HG03460 (cell line): ENCODE measurements at regions not wholly inside any gene's neighbourhood (a gene's known extent, or its start where the extent isn't known, plus 50 kb on each side); places are given as distances from the start of the nearest gene placed in this dataset.

Experiments used
- ATAC-seq: cut with Tn5 transposase; IDR thresholded peaks from one replicate; pipeline ENCODE4 v1.9.1; 2021; ENCODE audit not compliant: unreplicated experiment

DNA sequence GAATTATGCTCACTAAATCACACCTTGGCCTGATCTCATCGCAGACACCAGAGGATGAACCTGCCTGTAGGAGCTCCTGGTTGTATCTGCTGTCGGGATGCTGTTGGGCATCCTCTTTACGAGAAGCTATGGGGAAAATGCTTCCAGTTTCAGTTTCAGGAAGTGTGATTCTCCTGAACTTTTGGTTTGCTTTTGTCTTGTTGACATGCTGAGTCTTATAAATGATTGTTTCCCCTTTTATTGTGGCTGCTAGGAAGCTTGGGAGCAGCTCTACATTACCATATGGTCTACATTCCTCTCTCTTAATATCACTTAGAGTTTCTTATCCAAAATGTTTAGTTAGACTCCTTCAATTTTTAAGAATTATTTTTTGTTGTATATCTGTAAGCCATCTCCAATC is 227.5 kb downstream of the MTX2 start:
- no peak for ATAC-seq

DNA sequence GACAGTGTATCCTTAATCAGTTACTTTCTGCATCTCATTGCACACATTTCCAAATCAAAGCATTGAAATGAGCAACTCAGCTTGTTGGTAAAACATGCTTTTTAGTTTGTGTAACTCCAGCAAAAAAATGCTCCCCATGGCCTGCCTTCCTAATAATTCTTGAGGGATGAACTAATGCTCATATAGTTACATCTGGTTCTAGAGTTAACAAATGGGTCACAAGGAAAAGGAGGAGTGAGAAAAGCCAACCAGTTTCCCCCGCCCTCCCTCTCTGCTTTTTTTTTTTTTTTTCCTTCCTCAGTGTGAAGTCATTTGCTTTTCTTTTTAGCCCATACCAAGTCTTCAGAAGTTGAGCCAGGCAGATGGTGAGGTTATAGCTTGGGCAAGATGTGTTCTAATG is 231.7 kb downstream of the MTX2 start:
- ATAC-seq, result no peak

DNA sequence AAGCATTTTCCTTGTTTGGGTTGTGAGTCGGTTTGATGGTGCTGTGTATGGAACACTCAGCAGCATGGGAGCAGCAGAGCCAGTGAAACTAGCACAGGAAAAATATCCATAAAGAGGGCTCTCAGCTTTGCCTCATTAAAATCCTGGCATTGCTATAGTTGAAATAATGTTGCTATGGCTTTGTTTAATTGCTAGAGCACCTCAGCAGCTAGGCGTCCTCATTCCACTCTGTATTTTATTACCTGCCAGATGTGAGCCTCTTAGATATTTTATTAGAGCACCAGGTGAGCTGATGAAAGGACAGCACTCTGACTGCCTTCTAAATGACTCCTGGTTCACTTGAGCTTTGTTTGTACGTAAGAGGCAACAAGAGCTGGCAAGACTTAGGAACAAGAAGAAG is 232.4 kb downstream of the MTX2 start:
- ATAC-seq, result no peak

DNA sequence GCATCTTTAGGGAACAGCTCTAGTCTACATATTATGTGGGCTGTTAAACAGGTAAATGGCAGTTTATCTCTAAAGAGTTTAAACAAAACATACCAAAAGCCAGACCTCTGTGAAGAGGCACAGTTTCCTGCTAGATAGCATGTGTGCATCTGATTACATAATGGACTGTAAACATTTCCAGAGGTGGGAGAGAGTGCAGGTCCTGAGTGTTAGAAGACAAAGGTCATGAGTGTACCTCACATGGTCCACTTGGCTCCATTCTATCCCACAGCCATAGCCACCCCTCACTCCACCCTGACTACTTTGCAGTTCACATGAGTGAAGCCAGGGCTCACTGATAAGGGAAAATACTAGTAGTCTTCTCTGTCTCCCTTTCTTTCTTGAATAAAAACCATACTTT is 233.4 kb downstream of the MTX2 start:
- ATAC-seq, result no peak

DNA sequence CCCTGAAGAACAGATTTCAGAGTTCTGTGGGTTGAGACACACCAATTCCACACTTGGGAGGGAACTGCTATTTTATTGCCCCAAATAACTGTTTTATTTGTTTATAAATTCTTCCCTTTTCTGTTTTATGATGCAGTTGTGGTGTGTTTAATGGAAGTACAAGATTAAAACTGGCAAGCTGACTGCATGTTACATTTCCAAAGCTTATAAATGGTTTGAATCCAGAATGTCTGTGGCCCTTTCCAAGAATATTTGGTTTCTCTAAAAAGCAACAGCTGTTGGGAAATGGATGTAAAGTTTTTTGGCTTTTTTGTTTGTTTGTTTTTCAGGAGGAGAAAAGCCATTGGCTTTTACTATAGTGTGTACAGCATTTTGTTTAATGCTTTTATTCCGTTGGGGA is 234.5 kb downstream of the MTX2 start:
- no peak for ATAC-seq

DNA sequence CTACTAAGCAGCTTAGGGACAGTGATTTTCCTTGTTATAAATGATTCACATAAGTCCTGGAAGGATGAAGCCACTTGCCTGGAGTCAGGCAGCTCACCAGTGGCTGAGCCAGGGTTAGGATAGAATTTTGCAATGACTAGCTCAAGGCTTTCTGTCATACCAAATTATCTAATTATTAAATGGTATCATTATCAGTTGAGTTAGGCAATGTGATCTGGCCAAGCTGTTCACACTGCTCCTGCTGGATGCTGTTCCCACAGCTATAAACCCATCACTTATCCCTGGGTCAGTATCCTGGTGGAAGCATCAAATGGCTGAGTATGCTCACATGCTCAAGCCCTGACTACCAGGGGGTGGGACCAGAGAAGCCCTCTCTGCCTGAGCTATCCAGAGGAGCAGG is 235.2 kb downstream of the MTX2 start:
- no peak for ATAC-seq

DNA sequence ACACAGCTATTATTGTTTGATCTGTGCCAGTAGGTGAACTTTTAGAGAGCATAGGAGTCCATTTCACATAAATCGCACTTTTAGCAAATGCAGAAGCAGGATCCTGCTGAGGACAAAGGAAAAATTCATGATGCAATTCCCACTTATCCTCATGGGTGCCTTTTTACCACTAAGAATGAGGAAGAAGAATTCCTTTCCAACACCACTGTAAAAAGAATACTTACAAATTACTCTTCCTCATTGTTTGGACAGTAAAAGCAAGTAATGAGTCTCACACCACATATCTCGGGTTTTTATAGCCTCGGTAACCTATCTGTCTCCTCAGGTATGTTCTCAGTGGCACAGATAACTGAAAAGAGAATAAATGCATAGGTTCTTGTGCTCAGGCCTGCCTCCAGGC is 238.5 kb downstream of the MTX2 start:
- ATAC-seq, result no peak

DNA sequence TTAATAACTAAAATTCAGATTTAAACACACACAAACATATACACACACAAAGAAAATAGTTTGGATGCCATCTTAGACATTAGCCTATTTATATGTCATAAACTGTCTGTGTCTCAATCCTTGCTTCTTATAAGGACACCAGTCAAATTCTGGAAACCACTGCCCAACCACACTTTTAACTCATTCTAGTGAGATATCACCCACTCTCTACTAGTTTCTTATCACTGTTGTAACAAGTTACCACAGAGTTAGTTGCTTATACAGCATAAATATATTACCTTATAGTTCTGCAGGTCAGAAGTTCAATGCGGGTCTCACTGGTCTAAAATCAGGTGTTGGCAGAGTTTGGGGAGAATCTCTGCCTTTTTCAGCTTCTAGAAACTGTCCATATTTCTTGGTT is 239.1 kb downstream of the MTX2 start:
- ATAC-seq, result no peak

DNA sequence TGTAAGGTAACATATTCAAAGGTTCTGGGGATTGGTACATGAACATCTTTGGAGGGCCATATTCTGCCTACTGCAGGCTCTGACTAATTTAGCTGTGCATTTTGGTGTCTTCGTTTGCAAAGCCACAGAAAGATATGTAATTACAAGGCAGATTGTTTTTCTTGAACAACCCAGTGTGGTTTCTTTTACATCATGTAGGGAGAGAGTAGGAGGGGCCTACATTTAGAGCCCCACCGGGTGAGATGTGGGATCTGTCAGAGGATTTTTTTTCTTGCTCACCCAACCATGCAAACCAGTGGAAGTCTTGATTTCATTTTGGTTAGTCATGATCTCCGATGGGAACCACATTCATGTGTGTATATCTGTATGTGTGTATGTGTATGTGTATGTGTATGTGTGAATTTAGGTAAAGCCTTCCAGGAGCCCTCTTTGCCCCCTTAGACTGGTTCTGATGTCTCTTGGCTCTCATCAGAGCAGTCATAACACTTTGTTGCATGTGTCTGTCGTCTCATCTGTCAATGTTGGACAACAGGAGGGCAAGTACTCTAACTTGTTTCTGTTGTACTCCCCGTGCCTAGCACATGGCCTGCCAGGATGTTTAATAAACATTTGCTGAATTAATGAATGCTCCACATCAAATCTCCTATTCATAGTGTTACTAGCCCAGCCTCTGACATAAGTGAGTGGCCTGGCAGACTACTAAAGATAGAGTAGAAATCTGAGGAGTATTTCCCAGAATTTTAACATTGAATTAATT is 239.9 kb downstream of the MTX2 start:
- peak; percentile 83 for ATAC-seq

DNA sequence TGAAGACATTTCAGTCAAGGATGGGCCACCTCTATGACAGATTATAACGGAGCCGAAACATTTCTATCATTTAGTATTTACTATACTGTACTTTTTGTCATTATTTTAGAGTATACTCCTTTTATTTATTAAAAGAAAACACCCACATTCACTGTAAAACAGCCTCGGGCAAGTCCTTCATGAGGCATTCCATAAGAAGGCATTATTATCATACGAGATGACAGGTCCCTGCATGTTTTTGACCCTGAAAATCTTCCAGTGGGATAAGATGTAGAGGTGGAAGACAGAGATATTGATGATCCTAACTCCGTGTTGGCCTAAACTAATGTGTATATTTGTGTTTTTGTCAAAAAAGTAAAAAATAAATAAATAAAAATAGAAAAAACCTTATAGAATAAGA is 245.0 kb downstream of the MTX2 start:
- no peak for ATAC-seq

DNA sequence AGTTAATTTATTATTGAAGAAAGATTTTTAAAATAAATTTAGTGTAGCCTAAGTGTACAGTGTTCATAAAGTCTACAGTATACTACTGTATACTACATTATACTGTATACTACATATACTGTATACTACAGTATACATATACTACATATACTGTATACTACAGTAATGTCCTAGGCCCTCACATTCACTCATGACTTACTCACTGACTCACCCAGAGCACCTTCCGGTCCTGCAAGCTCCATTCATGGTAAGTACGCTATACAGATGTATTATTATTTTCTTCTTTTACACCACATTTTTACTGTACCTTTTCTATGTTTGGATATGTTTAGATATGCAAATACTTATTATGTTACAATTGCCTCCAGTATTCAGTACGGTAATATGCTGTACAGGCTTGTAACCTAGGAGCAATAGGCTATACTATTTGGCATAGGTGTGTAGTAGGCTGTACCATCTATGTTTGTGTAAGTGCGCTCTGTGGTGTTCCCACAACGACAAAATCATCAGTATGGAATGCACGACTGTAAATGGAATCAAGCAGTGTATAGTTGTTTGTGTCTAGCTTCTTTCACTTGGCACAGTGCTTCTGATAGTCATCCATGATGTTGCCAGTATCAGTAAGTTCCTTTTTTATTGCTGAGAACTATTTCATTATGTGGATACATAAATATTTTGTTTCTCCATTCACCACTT is 245.7 kb downstream of the MTX2 start:
- ATAC-seq, result no peak

DNA sequence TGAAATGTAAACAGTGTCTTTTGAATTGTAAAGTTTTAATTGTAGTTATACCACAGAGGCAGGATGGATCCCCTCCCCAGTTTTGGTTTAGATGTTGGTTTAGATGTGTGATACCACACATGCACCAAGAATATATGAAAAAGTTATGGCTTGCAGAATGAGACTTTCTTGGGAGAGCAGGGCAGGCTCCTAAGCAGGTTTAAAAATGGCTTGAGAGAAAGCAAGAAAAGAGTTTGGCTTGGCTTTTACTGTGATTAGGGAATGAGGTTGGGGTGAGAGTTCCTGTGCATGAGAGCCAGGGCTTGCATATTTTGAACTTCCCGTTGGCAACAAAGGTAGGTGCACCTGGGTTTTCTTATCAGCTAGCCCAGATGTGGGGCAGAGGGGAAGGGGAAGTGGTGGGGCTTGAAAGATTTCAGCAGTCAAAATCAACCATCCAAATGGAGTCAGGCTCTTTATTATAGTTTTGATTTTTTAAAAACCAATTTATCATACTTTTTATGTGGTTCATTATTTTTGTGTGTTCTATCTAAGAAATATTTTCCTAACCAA is 246.9 kb downstream of the MTX2 start:
- no peak for ATAC-seq

DNA sequence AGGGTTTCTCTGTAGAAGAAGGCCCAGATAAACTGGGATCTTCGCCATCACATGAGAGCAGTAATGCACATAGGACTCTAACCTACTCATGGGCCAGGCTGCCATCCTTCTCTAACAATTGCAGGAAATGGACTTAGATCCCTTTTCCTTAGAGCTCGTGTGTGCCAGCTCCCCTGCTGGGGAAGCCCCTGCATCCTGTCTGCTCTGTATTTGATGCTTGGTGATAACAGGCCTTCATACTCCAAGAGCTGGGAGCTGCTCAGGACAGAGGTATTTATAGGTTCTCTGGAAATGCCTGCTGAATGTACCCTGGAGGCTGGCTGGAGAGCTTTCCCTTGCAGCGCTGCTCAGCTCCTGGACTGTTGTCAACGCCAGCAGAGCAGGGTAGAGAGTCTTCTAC is 249.6 kb downstream of the MTX2 start:
- ATAC-seq, result no peak

DNA sequence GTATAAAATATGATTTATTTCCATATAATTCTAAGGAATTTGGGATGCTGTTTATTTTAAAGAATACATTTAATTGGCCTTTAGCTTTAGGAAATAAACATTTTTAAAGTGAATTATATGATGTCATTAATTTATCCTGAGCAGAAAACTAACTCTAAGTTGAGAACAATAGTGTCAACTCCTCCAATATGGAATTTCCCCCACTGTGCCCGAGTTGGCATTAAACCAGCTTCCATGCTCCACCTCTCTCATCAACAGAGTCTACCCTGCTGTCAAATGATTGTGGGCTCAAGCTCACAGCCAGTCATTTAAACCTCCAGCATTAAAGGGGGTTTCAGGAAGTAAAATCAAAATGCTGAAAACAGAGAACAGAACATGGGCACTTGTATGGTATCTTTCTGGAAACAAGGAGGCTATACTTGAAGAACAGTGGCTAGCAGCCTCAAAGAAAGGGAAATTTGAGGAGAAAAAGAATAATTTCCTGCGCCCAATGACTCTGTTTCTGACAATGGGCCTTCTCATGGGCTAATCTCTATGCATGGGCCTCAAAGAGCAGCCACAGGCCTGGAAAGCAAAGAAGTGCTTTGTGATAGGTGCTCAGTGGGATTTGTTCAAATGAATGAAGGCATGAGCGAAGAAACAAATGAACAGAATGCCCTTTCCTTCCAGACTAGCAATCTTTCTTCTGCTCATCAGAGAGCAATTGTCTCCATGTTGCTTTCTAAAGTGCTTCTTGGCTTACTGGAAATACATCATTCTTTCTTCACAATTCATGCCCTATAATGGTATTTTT is 252.8 kb downstream of the MTX2 start:
- ATAC-seq, result no peak

DNA sequence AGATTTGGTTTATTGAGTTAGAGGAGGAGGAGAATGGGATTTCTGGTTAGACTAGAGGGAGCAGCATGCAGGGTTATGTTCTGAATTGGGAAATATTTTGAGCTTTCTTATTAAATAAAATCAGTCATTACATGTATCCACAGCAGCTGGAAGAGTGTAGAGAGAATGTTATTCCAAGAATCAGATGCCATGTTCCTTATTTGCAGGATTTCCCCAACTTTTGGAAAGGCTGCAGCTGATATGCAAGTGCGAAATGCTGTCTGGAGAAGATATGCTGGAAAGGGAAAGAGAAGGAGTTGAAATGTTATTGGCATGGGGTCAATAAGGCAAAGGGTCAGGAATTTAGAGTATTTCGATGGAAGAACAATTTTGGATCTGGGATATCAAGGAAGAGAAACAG is 255.8 kb downstream of the MTX2 start:
- no peak for ATAC-seq

DNA sequence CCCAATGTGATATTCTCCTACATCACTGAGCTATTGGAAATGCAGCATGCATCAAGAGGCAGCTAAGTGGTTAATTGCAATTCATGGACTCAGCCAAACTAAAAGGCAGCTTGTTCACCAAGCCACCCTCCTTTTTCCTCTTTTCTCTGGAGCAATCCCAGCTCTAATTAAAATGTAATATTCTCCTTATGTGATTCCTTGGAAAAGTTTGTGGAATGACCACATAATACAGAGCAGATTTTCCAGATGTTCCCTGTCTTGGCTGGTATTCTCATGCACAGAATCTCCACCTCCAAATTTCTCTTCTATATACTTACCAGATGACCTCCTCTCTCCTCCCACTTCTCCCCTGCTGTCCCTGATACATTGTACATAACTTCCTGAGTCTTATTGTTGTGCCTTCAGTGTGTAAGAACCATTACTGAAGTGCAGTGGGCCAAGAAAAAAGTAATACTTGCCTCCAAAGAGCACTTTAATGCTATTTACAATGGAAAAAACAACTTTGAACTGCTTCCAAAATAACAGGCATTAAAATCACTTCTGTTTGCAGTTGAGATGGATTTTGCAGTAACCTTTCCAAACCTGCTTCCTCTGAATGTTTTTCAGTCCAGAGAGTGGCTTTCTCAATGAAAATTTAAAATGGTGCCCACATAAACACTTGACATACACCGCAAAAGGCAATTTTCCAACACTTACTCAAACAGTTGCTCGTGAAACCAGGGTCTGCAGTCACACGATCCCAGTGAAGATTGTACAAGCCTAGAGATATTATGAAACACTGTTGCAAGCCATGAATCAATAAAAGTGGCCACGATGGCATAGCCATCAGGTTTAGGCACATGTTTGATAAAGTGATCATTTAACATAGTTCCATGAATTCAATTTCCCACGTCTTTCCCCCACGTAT is 258.0 kb downstream of the MTX2 start:
- no peak for ATAC-seq

DNA sequence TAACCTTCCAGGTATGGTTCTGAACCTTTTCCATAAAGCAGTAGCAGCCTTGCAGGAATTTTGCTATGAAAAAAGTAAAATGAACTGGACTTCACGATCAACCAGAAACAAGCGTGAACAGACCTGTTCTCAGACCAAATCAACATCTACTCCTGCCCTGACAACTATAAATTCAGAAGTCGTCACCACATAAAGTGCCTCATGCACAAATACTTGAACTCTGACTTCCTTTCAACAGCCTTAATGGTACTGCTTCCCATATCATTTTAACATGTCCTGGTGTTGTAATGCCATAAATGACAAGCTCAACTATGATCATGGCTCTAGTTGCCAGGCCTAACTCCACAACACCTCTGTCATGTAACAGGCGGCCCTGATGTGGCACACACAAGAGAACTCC is 262.4 kb downstream of the MTX2 start:
- no peak for ATAC-seq

DNA sequence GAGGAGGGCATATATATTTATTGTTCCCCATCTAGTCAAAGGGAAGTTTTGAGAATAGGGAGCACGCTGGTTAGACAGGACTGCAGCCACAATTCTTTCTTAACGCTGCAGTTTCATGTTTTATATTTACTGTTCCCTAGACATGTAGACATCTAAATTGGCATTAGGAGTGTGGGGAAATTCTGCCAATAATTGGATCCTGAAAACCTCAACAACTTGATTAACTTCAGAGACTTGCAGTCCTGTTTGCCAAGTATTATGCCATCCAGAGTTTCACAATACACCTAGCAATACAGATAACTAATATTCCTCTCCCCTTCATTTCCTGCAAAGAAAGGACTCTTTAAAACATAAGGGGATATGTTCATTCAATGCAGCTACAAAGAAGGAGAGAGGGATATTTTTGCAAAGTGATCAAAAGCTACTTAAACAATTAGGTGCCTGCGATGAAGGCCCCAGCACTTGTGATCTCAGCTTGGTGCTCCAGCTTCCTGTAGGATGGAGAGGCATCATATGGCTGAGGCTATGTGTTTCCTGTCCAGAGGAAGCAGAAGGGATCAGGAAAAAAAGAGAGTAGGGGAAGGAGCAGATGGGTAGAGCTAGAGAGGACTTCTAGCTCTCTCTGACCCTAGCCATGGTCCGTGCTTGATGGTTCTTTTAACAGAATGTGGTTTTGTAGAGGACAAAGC is 264.4 kb downstream of the MTX2 start:
- no peak for ATAC-seq

DNA sequence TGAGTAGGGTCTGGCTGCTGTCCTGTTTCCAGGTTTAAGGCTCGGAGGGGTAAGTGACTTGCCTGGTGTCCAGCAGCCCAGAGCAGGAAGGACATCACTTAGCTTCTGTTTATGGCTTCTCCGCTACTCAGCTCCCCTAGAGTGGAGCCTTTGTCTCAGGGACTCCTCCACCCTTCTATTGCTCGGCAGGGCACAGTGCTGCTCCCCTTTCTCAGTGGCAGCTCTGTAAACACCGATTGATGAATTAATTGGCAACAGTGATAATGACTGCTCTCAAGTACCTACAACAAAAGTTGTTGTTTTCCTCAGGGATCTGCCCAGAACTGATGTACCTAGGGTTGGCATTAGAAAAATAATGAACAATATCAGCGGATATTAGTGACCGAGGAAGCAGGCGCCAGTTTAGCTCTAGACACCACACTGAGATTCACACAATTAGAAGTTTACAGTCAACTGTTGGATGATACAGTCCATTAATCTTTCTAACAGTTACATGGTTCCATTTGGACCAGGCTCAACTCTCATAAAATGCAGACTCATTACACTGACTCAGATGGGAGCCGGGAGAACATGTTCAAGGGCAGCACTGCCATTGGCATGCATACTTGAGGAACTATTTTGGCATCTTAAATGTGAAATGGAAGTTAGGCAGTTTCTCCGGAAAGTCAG is 265.7 kb downstream of the MTX2 start:
- ATAC-seq, result no peak
